ENCODE measurements at regions not wholly inside any gene's neighbourhood (a gene's known extent, or its start where the extent isn't known, plus 50 kb on each side); places are given as distances from the start of the nearest gene placed in this dataset.
A peak's percentile ranks its signal among the peaks of the same experiment; 100 is the strongest.

GRCh38 chr6:44727651-44728630 is 340.4 kb downstream of the CDC5L start:
- DNase-seq (no peak), ATAC-seq (no peak)
- no peaks in the 10 kb centered on the region for H3K4me1 ChIP-seq
- H3K36me3 ChIP-seq, result no peaks in the 10 kb centered on the region
- no peak for TF ChIP-seq CTCF (IDR thresholded peaks at IDR 0.05)
- no peaks in the 10 kb centered on the region for H3K9me3 ChIP-seq
- H3K4me3 ChIP-seq, result no peak overlapping the region
- intact Hi-C loops (cut with DNase I), result no loop called here
- no peak overlapping the region for H3K27ac ChIP-seq
- H3K27me3 ChIP-seq, result no peaks in the 10 kb centered on the region

- Histone ChIP-seq H3K36me3 (no peaks in the 10 kb centered on the region), H3K4me1 (peaks cover 0 to 4% of the 10 kb centered on the region in 2 donors), H3K27ac (no peak overlapping the region), H3K9me3 (no peaks in the 10 kb centered on the region), H3K27me3 (no peaks in the 10 kb centered on the region), H3K4me3 (no peak overlapping the region)
- ATAC-seq, result no peak
- no peak for TF ChIP-seq CTCF (IDR thresholded peaks at IDR 0.05)
- no peak for DNase-seq
- intact Hi-C loops (cut with DNase I), result no loop called here
These were observed 343.4 kb downstream of the CDC5L start for GRCh38 chr6:44730771-44731391.

- Histone ChIP-seq H3K27me3 (no peaks in the 10 kb centered on the region), H3K4me1 (peaks cover 0 to 4% of the 10 kb centered on the region in 2 donors), H3K4me3 (no peak overlapping the region), H3K36me3 (no peaks in the 10 kb centered on the region), H3K27ac (no peak overlapping the region), H3K9me3 (no peaks in the 10 kb centered on the region)
- intact Hi-C loops (cut with DNase I), result no loop called here
- no peak for TF ChIP-seq CTCF (IDR thresholded peaks at IDR 0.05)
- no peak for ATAC-seq
- no peak for DNase-seq
These were observed 344.1 kb downstream of the CDC5L start for GRCh38 chr6:44731485-44732095.

GRCh38 chr6:44732243-44732642 is 344.7 kb downstream of the CDC5L start:
- no peak overlapping the region for H3K4me3 ChIP-seq
- H3K4me1 ChIP-seq, result peaks cover 0 to 4% of the 10 kb centered on the region in 2 donors
- no peaks in the 10 kb centered on the region for H3K9me3 ChIP-seq
- no peaks in the 10 kb centered on the region for H3K36me3 ChIP-seq
- no peaks in the 10 kb centered on the region for H3K27me3 ChIP-seq
- ATAC-seq, result no peak
- H3K27ac ChIP-seq, result no peak overlapping the region
- no peak for DNase-seq
- intact Hi-C loops (cut with DNase I), result no loop called here
- TF ChIP-seq CTCF (IDR thresholded peaks at IDR 0.05), result no peak

GRCh38 chr6:44733126-44733525 is 345.6 kb downstream of the CDC5L start:
- H3K4me3 ChIP-seq, result no peak overlapping the region
- ATAC-seq (peak; percentile 44), DNase-seq (peak in 1 of 4 donors; percentile 30)
- H3K36me3 ChIP-seq, result no peaks in the 10 kb centered on the region
- intact Hi-C loops (cut with DNase I), result no loop called here
- peaks cover 0 to 4% of the 10 kb centered on the region in 2 donors for H3K4me1 ChIP-seq
- no peak for TF ChIP-seq CTCF (IDR thresholded peaks at IDR 0.05)
- H3K27me3 ChIP-seq, result no peaks in the 10 kb centered on the region
- H3K27ac ChIP-seq, result no peak overlapping the region
- no peaks in the 10 kb centered on the region for H3K9me3 ChIP-seq
